Lower leg skin (tissue), 4 donors: ENCODE measurements at regions not wholly inside any gene's neighbourhood (a gene's known extent, or its start where the extent isn't known, plus 50 kb on each side); places are given as distances from the start of the nearest gene placed in this dataset.

Source experiments
- DNase-seq, 2 donors: peaks; one replicate each; pipeline ENCODE4 v3.0.0-alpha.2; 2019; ENCODE audit warnings: low spot score in 2 of 2
- H3K4me3 ChIP-seq: fragments of 200-600 bp; sonication (generic); 2 replicates; pipeline ENCODE4 v1.5.1; 2017; ENCODE audit warnings: mild to moderate bottlenecking, low read depth; ENCODE audit not compliant: poor library complexity, severe bottlenecking
- CTCF ChIP-seq, 3 donors: fragments of 450-650 bp; IDR thresholded peaks; one replicate each; pipeline ENCODE4 v1.5.1; 2016; ENCODE audit warnings: antibody characterized with exemption in 3 of 3, mild to moderate bottlenecking in 3 of 3, moderate library complexity in 2 of 3
- POLR2A ChIP-seq, 2 donors: fragments of 450-650 bp; IDR thresholded peaks; one replicate each; pipeline ENCODE4 v1.6.1; 2016 to 2017; ENCODE audit warnings: antibody characterized with exemption in 2 of 2, mild to moderate bottlenecking in 1 of 2, moderate library complexity in 1 of 2
- WGBS, 2 donors: methylation state at CpG; one replicate each; pipeline ENCODE4 v1.1.5; 2018; 5-methylcytosine and 5-hydroxymethylcytosine counted together
- intact Hi-C: fragments of 100-400 bp; cut with DNase I; formaldehyde crosslinking; loops from one replicate; pipeline ENCODE4 v1.15.0; 2023; ENCODE audit warnings: low total_unique reads

- no peak for DNase-seq
- intact Hi-C loops: no loop called here
- TF ChIP-seq CTCF (IDR thresholded peaks at IDR 0.05) (no peak), POLR2A (IDR thresholded peaks at IDR 0.05) (no peak)
- WGBS, 2 donors: 80 to 82% methylated on average over 2 of the region's 2 CpGs
- no peak overlapping the region for H3K4me3 ChIP-seq
Observed at GRCh38 chr5:26427281-26427680, 611.1 kb downstream of the CDH9 start.

- no peak overlapping the region for H3K4me3 ChIP-seq
- intact Hi-C loops: no loop called here
- TF ChIP-seq CTCF (IDR thresholded peaks at IDR 0.05): no peak
- TF ChIP-seq POLR2A (IDR thresholded peaks at IDR 0.05): no peak
- 84 to 94% methylated on average over 1 of the region's 1 CpG for WGBS, 2 donors
- no peak for DNase-seq
Observed at GRCh38 chr5:26419987-26420386, 618.4 kb downstream of the CDH9 start.

GRCh38 chr5:26416911-26417310 lies 621.5 kb downstream of the CDH9 start:
- intact Hi-C loops: no loop called here
- 92 to 94% methylated on average over 3 to 4 of the region's 5 CpGs for WGBS, 2 donors
- TF ChIP-seq POLR2A (IDR thresholded peaks at IDR 0.05): no peak
- DNase-seq: no peak
- H3K4me3 ChIP-seq: no peak overlapping the region

- intact Hi-C loops: no loop called here
- TF ChIP-seq CTCF (IDR thresholded peaks at IDR 0.05): no peak
- TF ChIP-seq POLR2A (IDR thresholded peaks at IDR 0.05): no peak
- 74 to 88% methylated on average over 10 to 11 of the region's 12 CpGs for WGBS, 2 donors
- no peak overlapping the region for H3K4me3 ChIP-seq
- DNase-seq: no peak
Observed at GRCh38 chr5:26415987-26416779, 622.2 kb downstream of the CDH9 start.

GRCh38 chr5:26390608-26391007 lies 647.8 kb downstream of the CDH9 start:
- WGBS, 2 donors: 74 to 82% methylated on average over 5 of the region's 5 CpGs
- intact Hi-C loops: no loop called here
- no peak overlapping the region for H3K4me3 ChIP-seq
- TF ChIP-seq CTCF (IDR thresholded peaks at IDR 0.05): no peak
- TF ChIP-seq POLR2A (IDR thresholded peaks at IDR 0.05): no peak
- DNase-seq: no peak

- intact Hi-C loops: no loop called here
- no peak overlapping the region for H3K4me3 ChIP-seq
- no peak for TF ChIP-seq POLR2A (IDR thresholded peaks at IDR 0.05)
- TF ChIP-seq CTCF (IDR thresholded peaks at IDR 0.05): no peak
- WGBS, 2 donors: 0% methylated on average over 1 of the region's 1 CpG
- DNase-seq: no peak
Observed at GRCh38 chr5:26388976-26389375, 649.4 kb downstream of the CDH9 start.
